ENCODE measurements at regions not wholly inside any gene's neighbourhood (a gene's known extent, or its start where the extent isn't known, plus 50 kb on each side); places are given as distances from the start of the nearest gene placed in this dataset.

GRCh38 chr12:131371401-131372170 lies 339.3 kb upstream of the SFSWAP start:
- Mint-ChIP-seq H3K36me3 (ENCODE audit: low read depth) (peaks cover 5% of the 10 kb centered on the region; the same call in 1 of the 2 replicates), H3K27ac (no peak overlapping the region), H3K9me3 (peaks cover 46% of the 10 kb centered on the region), H3K27me3 (ENCODE audit: insufficient read depth) (no peaks in the 10 kb centered on the region; the same call in none of the 2 replicates), H3K4me1 (ENCODE audit: low read depth) (no peaks in the 10 kb centered on the region), H3K4me3 (no peak overlapping the region)
- DNase-seq: no peak
- TF ChIP-seq CTCF (IDR thresholded peaks at IDR 0.05): no peak

GRCh38 chr12:131372171-131372475 lies 338.8 kb upstream of the SFSWAP start:
- Mint-ChIP-seq H3K9me3 (peaks cover 52% of the 10 kb centered on the region), H3K4me1 (ENCODE audit: low read depth) (no peaks in the 10 kb centered on the region), H3K27me3 (ENCODE audit: insufficient read depth) (no peaks in the 10 kb centered on the region; the same call in none of the 2 replicates)

GRCh38 chr12:131372706-131373195 lies 338.1 kb upstream of the SFSWAP start:
- Mint-ChIP-seq H3K27ac (no peak overlapping the region), H3K36me3 (ENCODE audit: low read depth) (peaks cover 12% of the 10 kb centered on the region; the same call in 1 of the 2 replicates), H3K4me3 (no peak overlapping the region), H3K4me1 (ENCODE audit: low read depth) (no peaks in the 10 kb centered on the region), H3K27me3 (ENCODE audit: insufficient read depth) (peaks cover 2% of the 10 kb centered on the region), H3K9me3 (peaks cover 55% of the 10 kb centered on the region)
- no peak for TF ChIP-seq CTCF (IDR thresholded peaks at IDR 0.05)
- no peak for DNase-seq

More at GRCh38 chr12:131372171-131372475, 338.8 kb upstream of the SFSWAP start:
- Mint-ChIP-seq H3K27ac (no peak overlapping the region), H3K36me3 (ENCODE audit: low read depth) (peaks cover 9% of the 10 kb centered on the region; the same call in 1 of the 2 replicates), H3K4me3 (no peak overlapping the region)
- no peak for DNase-seq
- TF ChIP-seq CTCF (IDR thresholded peaks at IDR 0.05): no peak

GRCh38 chr12:131375261-131375971 lies 335.5 kb upstream of the SFSWAP start:
- H3K27ac Mint-ChIP-seq: no peak overlapping the region
- no peak overlapping the region for H3K4me3 Mint-ChIP-seq
- TF ChIP-seq CTCF (IDR thresholded peaks at IDR 0.05): no peak
- no peak for DNase-seq
- H3K36me3 Mint-ChIP-seq (ENCODE audit: low read depth): peaks cover 14% of the 10 kb centered on the region; the same call in 1 of the 2 replicates
- H3K27me3 Mint-ChIP-seq (ENCODE audit: insufficient read depth): peaks cover 2% of the 10 kb centered on the region
- peaks cover 39% of the 10 kb centered on the region for H3K9me3 Mint-ChIP-seq
- H3K4me1 Mint-ChIP-seq (ENCODE audit: low read depth): no peaks in the 10 kb centered on the region

DNA sequence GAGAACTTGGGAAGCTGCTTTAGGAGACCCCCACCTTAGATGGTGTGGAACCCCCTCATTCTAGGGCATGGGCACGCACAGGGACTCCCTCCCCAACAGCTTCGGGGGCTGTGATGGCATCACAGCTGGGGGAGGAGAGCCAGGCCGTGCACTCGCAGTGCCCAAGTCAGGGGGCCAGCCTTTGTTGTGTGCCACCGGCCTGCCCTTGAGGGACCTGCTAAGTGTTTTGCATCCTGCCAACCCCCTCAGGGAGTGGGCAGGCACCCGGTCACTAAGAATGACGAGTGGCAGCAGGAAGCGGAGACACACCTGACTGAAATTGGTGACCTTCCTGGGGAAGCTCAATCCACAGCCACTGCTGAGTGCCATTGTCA lies 334.9 kb upstream of the SFSWAP start:
- Mint-ChIP-seq H3K27ac (no peak overlapping the region), H3K27me3 (ENCODE audit: insufficient read depth) (peaks cover 2% of the 10 kb centered on the region), H3K4me3 (no peak overlapping the region), H3K36me3 (ENCODE audit: low read depth) (peaks cover 14% of the 10 kb centered on the region; the same call in 1 of the 2 replicates), H3K9me3 (peaks cover 35% of the 10 kb centered on the region), H3K4me1 (ENCODE audit: low read depth) (no peaks in the 10 kb centered on the region)
- no peak for TF ChIP-seq CTCF (IDR thresholded peaks at IDR 0.05)
- DNase-seq: no peak
